ENCODE measurements at regions not wholly inside any gene's neighbourhood (a gene's known extent, or its start where the extent isn't known, plus 50 kb on each side); places are given as distances from the start of the nearest gene placed in this dataset.

DNA sequence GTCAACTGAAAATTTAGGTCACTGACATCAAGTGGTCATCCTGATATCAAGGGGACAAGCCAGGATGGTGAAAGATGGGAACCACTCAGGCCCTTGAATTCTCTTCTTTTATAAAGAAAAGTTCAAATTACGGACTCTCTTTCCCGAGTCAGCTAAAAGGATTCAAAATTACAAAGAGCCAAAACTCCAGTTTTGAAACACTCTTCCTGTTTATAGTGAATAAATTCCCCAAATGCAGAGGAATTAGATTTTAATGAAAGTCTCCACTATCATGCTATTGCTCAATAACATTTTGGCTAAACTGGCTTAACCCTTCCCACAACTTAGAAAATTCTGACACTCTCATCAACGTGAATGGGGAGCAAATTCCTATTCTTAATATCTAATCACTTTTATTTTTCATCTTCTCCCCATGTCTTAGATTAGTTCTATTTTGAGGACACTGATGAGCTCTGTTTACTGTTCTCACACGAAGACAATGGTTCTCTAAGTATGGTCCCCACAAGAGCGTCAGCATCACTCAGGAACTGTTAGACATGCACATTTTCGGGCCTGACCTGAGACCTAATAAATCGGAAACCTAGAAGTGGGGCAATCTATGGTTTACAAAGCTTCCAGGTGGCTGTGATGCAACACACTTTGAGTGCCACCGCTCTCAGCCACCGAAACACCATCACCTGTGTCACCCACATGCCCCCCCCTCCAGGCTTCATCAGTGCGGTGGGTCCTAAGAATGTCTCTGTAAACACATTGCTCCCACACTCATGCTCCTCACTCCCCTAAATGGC, 64.4 kb upstream of the TIAM1 start:
- DNase-seq (ENCODE audit: low spot score), result no peak

DNA sequence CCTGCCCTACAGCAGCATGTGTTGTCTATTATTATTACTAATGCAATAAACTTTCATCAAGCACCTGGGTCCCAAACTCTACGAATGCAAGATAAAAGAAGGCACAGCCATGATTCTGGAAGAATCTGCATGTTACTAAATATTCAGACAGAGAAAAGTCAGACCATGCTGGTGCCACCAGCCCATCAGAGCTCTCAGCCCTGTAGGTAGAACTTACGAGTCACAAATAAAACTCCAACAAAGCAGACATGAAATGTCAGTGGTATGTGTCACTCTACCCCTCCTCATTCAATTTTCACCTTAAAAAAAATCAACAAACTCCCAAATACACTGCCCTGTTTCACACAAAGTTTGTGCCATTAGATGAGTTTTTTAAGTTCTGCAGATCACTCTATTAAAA, 62.4 kb upstream of the TIAM1 start:
- no peak for DNase-seq (ENCODE audit: low spot score)

DNA sequence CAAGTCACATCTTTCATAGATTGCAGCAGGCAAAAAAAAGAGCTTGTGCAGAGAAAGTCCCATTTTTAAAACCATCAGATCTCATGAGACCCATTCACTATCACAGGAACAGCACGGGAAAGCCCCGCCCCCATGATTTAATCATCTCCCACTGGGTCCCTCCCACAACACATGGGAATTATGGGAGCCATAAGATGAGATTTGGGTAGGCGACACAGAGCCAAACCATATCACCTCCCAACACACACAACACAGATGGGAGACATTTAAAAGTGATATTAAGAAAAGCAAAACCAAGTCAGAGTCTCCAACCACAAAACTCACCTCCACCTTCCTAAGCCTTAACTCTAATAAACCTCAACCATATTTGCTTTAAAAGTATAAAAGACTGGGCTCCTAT, 61.5 kb upstream of the TIAM1 start:
- DNase-seq (ENCODE audit: low spot score), result no peak

DNA sequence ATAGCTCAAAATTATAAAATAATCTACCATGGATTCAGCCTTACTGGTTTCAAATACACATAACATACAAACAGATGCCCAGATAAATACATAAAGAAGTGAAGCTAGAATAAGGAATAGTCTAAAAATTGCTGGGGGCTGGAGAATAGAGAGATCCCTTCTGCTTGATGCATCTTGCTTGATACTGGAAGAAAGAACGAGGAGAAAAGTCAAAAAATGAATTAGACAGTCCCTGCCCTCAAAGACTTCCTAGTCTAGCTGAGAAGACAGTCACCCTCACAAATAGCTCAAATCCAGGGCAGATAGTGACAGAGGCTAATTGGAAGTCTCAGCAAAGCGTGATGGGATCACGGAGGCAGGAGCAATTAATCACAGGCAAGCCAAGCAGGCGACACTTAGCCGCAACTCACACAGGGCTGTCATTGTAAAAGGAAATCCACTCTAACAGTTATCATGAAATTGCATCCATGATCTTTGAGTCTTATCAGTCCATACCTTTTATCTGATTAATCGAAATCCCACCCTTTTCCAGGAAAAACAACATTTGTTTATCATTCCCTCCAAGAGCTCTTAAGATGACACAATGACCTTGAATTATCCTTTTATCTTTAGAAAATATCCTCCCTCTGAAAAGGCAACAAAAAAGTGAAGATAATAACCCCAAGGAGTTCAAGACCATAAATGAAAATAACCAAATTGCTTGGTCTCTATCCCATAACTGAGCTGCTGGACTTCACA, 59.7 kb upstream of the TIAM1 start:
- no peak for DNase-seq (ENCODE audit: low spot score)

DNA sequence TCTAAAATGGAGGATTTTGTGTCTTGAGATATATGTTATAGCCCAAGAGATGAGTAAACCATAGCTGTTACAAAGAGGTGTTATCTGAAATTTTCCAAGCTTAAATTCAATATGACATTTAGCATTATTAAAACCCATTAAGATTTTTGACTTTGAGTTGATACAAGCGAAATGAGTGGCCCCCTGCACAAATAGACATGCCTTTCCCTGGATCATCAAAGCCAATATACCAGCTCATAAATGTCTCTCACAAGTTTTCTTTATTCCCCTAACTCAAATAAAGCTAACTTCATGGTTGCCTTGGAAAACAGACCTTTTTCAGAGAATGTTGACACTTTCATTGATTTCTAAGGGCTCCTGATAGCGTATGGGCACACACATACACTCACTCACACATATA, 55.5 kb upstream of the TIAM1 start:
- DNase-seq (ENCODE audit: low spot score), result no peak

DNA sequence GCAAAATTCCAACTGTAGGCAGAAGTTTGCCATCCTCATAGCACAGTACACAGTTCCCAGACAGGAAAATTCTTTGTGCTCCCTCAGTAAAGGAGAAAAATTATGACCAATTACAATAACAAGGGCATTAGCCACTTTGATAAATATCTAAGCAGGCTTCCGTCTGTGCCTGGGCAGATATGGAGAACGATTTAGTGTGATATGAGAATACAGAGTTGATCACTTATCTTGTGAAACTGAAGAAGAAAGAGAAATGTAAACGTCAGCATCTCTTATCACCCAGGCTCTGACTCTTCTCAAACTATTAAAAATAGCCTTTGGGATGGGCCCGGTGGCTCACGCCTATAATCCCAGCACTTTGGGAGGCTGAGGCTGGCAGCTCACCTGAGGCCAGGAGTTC, 54.5 kb upstream of the TIAM1 start:
- no peak for DNase-seq (ENCODE audit: low spot score)

DNA sequence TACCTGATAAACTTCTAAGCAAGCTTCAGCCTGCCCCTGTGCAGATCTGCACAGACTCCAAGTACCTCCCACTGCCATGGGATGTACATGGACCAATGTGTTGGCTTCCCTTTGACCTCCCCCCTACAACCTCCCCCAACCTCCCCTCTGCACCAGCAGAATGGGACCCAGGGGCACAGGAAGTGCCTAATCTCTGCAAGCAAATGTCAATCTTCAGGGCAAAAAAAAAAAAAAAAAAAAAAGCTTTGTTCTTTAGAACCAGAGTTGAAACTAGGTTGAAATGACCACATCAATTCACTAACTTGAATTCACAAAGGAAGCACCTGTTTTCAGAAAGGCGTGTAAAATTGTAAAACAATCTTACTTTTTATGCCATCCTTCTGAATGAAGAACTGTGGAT, 53.9 kb upstream of the TIAM1 start:
- DNase-seq (ENCODE audit: low spot score), result no peak

DNA sequence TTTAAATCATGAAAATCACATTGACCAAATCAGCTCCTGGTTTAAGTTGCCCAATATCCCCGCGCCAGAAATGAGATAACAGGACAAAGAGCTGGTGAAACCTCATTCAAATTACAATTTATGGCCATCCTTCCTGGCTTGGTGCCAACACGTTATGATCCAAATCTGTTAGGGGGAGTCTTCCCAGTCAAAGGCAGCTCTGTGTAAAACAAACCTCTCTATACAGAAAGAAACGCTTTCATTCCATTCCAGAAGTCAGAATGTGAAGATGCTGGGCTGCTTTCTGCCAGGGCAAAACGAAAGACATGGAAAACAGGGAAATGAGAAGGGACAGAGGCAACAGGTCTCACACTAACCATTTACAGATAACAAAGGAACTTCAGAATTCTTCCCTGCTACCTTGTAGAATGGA, 53.5 kb upstream of the TIAM1 start:
- no peak for DNase-seq (ENCODE audit: low spot score)

DNA sequence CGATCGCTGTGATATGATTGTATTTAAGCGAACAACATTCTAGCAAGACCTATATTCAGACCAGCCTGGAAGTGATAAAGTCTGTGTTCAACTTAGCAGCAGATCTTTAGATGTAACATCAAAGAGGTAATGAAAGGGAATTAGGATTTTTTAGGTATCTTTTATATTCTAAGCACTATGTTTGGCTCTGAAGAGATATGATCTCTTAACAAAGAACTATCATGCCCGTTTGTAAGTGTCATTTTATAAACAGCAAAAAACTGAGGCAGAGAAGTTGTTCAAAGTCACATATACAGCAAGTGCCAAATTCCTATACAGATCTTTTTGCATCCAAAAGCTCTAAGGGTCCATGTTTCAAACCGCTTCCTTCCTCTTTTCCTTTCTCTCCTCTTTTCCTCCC, 53.0 kb upstream of the TIAM1 start:
- no peak for DNase-seq (ENCODE audit: low spot score)

DNA sequence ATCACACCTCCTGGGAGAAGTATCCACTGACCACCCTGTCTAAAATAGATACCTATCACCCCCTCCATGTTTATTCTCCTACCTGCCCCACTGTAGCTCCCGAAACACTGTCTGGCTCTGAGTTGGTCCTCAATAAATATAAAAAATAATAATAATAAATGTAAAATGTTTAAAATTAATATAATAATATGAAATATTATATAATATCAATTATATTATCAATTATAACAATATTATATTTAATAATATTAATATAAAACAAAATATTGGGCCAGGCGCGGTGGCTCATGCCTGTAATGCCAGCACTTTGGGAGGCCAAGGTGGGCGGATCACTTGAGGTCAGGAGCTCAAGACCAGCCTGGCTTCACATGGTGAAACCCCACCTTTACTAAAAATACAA, 52.3 kb upstream of the TIAM1 start:
- DNase-seq (ENCODE audit: low spot score), result no peak

DNA sequence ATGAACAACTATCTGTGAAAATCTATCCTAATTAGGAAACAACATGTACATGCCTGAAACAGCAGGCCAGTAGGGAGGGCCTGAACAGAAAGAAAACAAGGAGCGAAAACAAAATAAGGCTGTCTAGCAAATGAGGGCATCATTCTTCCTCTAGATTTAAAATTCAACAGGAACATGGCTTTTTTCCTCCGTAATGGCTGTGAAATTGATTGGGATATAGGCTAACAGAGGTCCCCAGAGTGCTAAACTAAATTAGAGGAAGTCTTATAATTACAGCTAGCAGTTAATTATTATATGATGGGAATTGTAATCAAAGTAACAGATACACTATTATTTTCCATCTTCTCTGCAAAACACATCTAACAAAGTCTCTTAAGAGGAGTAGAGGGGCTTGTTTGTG, 51.7 kb upstream of the TIAM1 start:
- DNase-seq (ENCODE audit: low spot score), result no peak

DNA sequence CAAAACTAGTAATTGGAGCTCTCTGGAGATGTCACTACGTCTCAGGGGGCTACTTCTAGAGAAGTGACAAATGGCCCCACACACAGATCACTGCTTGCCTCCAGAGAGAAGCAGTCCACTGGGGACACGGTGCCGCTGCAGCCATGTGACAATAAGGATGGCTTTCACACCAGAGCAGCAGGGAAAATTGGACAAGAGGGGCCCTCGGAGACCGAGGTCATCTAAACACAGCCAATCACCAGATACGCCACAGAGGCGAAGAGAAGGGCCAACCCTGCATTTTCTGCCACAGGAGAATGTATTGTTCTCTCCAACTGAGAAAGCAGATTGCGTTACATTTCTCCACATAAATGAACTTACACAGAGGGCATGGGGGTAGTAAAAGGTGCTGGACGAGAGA, 51.2 kb upstream of the TIAM1 start:
- no peak for DNase-seq (ENCODE audit: low spot score)

DNA sequence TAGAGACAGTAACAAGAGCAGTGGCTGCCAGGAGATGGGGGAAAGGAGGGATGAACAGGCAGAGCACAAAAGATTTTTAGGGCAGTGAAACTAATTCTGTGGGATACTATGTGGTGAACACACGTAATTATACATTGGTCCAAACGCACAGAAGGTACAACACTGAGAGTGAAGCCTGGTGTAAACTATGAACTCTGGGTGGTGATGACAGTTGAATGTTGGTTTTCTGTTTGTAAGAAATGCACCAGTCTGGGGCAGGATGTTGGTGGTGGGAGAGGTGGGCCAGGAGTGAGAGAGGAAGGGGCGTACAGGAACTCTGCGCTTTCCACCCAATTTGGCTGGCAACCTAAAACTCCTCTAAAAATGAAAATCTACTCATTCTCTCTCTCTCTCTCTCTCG, 50.2 kb upstream of the TIAM1 start:
- no peak for DNase-seq (ENCODE audit: low spot score)

All from hepatic stellate cell (primary cell).